ENCODE measurements at regions not wholly inside any gene's neighbourhood (a gene's known extent, or its start where the extent isn't known, plus 50 kb on each side); places are given as distances from the start of the nearest gene placed in this dataset.

GRCh38 chr5:23158179-23158578, 305.0 kb upstream of the CDH12 start:
- TF ChIP-seq CTCF (conservative IDR thresholded peaks at IDR 0.05): no peak
- no peak for TF ChIP-seq EZH2 (IDR thresholded peaks at IDR 0.05; ENCODE audit: low read depth)

All from PC-9 (cell line).